Testis (tissue), 2 donors: ENCODE measurements at regions not wholly inside any gene's neighbourhood (a gene's known extent, or its start where the extent isn't known, plus 50 kb on each side); places are given as distances from the start of the nearest gene placed in this dataset.

ENCODE experiments used
- POLR2A ChIP-seq: fragments of 450-650 bp; IDR thresholded peaks from one replicate; pipeline ENCODE4 v1.6.1; 2017; ENCODE audit warnings: antibody characterized with exemption, mild to moderate bottlenecking, moderate library complexity
- TF ChIP-seq, protein P1 (sequence below), 3 experiments: fragments of 450-650 bp in 2 of 3; fragments of 200-600 bp in 1 of 3; sonication (generic) in 1 of 3; IDR thresholded peaks; one replicate each; pipeline ENCODE4 v1.5.1; 2016 to 2019; ENCODE audit warnings: antibody characterized with exemption in 3 of 3, mild to moderate bottlenecking in 2 of 3, moderate library complexity in 1 of 3

DNA sequence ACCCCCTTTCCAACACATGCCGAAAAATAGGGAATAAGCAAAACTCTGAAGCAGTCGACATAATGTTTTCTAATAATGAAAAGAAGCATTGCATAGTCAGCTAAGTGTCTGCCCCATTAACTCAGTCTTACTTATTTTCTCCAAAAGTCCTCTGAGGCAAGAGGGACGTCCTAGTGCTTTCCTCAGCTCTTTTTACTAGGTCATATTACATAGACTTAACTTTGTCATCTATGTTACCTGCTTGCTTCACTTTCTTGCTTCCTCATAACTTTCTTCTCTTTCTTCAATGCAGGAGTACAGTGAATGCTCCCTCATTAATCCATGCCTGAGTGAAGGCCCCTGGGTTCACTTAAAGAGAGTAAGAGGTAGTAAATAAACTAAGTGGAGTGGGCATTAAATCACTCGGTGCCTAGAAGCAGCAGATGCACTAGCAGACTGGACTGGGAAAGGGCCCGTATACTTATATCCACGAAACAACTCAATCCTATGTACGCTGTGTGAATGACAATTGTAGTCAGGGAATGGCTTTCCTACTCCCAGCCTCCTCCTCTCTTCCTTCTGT, 210.5 kb upstream of the SPAG17 start:
- TF ChIP-seq, protein P1, sequence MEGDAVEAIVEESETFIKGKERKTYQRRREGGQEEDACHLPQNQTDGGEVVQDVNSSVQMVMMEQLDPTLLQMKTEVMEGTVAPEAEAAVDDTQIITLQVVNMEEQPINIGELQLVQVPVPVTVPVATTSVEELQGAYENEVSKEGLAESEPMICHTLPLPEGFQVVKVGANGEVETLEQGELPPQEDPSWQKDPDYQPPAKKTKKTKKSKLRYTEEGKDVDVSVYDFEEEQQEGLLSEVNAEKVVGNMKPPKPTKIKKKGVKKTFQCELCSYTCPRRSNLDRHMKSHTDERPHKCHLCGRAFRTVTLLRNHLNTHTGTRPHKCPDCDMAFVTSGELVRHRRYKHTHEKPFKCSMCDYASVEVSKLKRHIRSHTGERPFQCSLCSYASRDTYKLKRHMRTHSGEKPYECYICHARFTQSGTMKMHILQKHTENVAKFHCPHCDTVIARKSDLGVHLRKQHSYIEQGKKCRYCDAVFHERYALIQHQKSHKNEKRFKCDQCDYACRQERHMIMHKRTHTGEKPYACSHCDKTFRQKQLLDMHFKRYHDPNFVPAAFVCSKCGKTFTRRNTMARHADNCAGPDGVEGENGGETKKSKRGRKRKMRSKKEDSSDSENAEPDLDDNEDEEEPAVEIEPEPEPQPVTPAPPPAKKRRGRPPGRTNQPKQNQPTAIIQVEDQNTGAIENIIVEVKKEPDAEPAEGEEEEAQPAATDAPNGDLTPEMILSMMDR (IDR thresholded peaks at IDR 0.05): no peak
- TF ChIP-seq POLR2A: no peak
